ENCODE measurements at regions not wholly inside any gene's neighbourhood (a gene's known extent, or its start where the extent isn't known, plus 50 kb on each side); places are given as distances from the start of the nearest gene placed in this dataset.

DNA sequence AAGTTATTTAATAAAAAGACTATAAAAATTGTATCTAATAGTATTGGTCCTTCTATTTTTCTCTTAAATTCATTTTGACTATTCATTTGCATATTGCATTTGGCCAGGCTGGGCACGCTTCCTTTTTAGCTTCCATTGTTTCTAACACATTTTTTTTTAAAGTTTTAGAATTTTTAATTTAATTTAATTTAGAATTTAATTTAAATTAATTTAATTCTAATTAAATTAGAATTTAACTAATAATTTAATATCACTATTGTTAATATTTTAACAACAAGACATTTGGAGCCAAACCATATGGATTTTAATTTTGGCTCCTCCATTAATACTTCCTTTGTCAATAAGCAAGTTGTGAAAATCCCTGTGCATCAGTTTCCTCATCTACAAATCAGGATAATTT lies 856.9 kb upstream of the SEL1L start:
- DNase-seq = no peak

DNA sequence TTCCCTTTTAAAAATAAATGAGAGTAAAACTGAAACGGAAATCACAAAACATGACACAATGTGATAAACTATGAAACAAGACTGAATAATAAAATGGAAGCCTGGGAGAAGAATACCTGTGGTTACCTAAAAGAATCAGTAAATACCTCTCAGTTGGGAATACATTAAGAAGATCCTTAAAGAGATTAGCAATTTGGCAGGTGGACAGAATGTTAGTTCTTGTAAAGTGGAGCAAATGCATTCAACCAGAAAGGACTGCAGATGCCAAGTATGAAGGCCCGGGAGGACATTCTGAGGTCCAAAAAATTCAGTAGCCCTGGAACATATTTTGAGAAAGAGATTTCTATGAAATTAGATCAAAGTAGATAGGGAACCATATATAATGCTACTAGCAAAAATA lies 861.3 kb upstream of the SEL1L start:
- no peak for DNase-seq

DNA sequence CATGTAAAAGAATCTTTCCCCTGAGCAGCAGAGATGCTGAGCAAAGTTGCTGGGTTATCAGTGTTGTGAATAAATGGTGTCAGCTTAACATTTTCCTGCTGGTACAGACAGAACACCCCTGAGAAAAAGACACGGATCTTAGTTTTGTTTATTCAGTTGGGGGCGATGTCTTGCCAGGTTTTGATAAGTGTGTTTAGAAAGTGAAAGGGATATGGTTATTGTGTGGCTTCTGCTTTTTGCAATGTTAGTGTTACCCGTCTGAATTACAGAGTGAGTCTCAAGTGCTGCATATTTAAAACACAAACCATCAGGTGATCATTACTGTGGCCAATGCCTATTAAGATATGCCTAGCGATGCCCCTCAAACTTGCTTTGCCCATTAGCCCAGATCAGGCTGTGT lies 864.6 kb upstream of the SEL1L start:
- DNase-seq = no peak

DNA sequence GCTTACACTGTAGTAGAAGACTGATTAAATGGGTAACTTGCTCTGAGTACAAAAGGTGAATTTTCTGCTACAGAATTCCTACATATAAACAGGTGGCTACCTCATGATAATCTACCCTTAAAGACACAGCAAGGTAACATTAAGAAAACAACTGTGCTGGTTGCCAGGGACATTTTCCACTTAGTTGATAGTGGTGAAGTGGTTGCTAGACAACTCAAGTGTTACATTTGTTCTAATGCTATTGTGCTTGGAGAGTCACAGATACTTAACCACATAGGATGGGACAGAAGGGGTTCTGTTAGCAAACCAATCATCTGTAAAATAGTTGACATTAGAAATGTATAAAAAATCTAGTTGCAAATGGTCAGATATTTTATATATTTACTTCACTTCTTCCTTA lies 870.3 kb upstream of the SEL1L start:
- DNase-seq = peak; percentile 49

DNA sequence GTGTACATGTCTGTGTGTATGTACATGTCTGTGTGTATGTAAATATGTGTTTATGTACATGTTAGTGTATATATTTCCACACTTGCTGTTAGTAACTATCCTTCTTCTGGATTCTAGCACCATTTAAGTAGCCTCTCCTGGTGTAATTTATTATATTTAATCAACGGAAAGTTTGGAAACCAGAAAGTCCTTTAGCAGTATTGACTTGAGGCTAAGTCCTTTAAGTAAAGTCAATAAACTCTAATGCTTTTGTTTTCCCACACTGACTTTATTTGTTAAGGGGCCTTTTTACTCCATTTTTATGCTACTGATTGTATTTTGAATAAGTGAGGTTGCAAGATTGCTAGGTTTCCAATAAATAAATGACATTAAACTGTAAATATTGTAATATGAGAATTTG lies 876.4 kb upstream of the SEL1L start:
- DNase-seq = no peak

DNA sequence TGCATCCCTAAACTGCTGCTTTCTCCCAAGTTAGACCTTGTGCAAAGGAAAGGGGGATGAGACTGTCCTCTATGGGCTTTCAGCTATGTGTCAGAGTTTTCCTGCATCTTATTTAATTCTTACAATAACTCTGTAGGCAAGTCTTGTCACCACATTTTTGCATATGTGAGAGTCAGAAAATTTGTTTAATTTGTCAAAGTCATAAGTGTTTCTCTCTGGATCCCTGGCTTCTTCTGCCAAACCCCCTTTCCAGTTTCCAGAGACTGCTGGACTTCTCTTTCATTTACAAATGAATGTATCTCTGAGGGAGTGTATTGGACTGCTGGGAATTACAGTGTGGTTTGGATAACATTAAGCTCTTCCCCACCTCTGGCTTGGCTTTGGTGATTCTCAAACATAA lies 877.6 kb upstream of the SEL1L start:
- DNase-seq = no peak

DNA sequence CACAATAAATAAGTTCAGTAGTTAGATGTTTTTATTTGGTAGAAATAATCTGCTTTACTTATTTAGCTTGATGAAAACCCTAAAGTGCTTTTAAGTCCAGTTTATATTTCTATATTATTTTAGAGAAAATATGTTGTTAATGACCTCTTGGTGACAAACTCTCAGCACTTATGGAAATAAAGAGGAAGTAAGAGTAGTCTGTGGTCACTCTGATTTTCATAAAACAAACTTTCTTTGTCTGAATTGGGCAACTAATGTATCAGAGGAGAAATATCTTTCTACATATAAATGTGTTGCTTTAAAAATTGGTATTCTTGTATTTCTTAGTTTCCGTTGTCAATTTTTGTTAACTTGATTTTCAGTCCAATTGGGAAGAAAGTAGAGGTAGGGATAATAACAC lies 878.9 kb upstream of the SEL1L start:
- no peak for DNase-seq

DNA sequence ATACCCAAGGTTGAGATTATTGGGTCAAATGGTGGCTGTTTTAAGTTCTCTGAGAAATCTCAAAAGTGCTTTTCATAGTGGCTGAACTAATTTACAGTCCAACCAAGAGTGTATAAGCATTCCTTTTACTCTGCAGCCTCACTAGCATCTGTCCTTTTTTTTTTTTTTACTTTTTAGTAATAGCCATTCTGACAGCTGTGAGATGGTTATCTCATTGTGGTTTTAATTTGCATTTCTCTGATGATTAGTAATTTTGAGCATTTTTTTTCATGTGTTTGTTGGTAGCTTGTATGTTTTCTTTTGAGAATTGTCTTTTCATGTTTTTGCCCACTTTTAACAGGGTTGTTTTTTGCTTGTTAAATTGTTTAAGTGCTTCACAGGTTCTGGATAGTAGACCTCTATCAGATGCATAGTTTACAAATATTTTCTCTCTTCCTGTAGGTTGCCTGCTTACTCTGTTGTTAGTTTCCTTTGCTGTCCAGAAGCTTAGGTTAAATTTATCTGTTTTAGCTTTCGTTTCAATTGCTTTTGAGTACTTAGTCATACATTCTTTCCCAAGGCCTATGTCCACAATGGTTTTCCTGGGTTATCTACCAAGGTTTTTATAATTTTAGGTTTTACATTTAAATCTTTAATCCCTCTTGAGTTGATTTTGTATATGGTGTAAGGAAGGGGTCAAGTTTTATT lies 881.3 kb upstream of the SEL1L start:
- DNase-seq = no peak

DNA sequence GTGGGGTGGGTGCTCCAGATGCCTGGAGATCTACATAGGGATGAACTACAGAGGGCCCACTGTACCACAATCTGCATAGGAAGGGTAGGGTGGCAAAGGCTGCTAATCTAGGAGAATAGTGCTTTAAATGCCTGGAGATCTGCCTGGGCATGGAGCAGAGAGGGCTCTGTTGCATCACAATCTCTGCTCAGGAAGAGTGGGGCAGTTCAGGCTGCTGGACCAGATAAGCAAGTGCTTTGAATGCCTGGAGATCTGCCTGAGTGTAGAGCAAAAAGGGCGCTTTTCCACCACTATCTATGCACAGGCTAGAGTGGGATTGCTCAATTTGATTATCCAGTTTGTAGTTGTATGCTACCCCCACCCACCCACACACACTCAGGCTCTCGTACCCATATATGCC lies 886.3 kb upstream of the SEL1L start:
- DNase-seq = no peak

DNA sequence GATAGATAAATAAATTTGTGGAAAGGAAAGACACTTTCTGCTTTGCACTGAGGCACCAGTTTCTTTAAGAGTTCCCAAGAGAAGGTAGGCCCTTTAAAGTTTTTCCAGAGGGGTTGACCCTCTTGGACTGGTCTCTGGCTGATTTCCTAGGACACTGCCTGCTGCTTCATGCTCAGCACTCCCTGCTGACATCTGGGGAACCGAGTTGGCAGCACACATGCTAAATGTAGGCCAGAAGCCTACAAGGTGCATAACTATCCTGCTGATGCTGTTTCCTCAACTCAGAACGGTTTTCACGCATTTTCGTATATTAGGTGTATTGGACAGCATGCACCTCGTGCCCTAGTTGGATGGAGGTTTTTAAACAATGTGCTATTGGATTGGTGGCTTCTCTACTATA lies 887.2 kb upstream of the SEL1L start:
- DNase-seq = no peak

DNA sequence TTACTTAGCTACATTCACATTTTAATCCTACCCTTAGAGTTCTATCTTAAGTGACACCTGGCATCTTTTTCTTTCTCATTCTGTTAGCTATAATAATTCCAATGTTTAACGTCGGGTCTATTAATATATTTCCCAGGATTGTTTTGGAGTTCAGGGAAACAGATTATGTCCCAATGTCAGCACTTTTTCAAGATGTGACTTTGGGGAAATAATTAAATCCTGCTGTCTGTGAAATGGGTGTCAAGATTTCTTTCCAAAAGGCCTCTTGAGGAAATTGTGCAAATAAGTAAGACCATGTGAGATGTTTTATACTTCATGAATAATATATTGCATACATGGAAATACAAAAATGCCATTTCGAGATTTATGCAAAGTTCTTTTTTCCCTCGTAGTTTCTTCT lies 887.6 kb upstream of the SEL1L start:
- DNase-seq = no peak

DNA sequence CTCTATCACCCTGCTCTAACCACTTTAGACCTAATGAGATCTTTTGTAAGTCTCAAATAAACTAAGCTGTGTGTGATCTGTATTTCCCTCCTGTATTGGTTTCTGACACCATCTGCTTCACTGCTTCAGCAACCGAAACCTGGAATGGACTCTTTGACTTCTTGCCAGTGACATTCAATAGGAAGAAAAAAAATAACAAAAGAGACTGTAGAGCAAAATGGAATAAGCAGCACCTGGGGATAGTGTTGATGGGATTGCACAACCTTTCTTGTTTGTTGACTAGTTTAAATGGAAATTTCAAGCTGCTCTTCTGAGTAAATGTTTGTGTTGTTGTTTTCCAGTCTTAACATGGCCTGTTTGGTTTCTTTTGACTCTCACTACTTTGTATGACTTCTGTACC lies 888.6 kb upstream of the SEL1L start:
- peak; percentile 7 for DNase-seq

DNA sequence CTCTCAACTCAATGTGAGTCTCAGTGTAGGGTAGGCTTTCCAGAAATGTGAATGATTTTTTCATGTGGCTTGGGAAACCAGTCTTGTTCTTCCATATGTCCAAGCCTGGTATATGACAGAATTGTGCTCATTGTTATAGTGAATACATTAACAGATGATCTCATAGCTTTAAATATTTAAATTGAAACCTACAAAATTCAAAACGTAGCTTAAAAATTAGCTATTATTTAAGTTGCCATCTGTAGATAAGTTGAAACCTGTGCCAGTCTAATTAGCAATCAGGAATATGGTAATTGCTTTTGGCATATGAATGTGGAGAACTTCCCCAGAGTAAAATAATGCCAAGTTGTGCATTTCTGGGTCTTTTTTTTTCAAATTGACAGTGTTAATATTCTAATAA lies 891.6 kb upstream of the SEL1L start:
- DNase-seq = no peak

DNA sequence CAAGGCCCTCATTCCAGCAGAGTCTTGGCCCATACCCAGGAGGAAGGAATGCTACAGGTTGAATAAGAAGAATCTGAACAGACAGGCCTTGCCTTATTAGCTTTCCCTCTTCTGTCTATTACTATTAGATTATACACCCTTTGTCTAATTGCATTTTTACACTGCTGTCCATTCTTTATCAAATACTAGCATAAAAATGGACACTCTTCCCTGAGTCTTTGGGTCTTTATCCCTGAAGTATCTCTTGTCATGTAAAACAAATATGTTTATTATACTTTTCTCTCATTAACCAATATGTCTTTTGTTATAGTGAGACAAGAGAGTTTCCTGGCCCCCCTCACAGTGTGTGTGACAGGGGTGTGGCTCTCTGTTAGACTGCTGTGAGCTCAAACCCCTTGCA lies 897.4 kb upstream of the SEL1L start:
- no peak for DNase-seq

DNA sequence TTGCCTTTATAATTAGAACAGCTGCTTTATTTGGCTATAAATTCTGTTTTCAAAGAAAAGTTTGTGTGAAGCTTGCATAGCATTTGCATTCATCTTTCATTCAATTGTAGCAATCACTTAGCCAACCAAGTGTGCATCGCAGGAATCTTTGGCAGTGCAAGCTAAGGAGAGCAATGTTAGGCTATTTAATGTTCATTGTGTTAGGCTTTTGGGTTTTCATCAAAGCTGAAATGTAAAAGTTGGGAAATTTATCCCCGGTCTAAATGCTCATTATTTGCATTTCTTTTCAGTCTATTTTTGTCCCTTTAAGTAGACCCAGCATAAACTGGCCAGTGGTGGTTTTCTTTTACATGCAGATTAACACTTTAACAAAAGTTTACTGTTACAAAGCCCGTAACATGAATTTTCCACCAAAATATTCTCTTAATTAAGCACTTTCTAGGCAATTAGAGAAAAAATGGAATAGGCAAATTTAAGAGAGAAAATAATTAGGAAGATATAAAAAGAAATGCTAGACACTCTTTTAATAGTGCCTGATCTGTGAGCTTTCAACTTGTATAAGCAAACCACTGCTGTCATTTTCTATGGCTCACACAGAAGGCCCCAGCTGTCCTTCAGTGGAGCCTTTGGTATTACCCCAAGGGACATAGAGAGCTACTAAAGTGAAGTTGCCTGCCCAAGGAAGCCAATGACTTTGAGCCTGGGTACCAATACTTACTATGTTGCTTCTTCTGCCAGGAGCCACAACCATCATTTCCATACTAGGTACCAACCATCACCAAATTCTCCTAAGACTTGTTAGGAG lies 898.9 kb upstream of the SEL1L start:
- DNase-seq = no peak

DNA sequence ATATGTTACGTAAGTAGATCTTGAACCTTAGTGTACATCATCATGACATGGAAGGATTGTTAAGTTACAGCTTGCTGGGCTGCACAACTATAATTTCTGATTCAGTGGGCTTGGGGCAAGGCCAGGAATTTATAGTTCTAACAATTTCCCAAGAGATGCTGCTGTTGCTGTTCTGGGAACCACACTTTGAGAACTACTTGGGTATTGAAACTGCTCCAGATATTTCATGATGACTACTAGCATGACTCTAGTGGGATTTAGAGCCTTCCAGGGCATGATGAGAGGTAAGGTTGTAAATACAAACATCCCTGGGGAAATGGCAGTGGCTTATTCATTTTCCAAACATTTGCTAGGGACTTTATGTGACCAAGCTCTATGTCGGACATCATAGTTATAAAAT lies 904.8 kb upstream of the SEL1L start:
- no peak for DNase-seq

DNA sequence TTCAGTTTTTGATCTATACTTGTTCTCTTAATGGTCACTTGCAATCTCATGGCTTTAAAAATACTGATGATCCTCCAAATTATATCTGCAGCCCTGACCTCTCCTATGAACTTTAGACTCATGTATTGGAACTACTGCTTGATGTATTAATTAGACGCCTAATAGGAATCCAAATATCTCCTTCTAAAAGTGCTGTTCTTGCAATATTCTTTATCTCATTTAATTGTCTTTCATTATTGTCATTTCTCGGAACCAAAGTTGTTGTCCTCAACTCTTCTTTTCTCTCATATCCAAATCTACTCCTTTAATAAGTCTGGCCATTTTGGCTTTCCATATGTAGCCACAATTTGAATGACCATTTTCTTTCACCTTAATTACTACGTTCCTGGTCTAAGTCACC lies 907.6 kb upstream of the SEL1L start:
- no peak for DNase-seq

DNA sequence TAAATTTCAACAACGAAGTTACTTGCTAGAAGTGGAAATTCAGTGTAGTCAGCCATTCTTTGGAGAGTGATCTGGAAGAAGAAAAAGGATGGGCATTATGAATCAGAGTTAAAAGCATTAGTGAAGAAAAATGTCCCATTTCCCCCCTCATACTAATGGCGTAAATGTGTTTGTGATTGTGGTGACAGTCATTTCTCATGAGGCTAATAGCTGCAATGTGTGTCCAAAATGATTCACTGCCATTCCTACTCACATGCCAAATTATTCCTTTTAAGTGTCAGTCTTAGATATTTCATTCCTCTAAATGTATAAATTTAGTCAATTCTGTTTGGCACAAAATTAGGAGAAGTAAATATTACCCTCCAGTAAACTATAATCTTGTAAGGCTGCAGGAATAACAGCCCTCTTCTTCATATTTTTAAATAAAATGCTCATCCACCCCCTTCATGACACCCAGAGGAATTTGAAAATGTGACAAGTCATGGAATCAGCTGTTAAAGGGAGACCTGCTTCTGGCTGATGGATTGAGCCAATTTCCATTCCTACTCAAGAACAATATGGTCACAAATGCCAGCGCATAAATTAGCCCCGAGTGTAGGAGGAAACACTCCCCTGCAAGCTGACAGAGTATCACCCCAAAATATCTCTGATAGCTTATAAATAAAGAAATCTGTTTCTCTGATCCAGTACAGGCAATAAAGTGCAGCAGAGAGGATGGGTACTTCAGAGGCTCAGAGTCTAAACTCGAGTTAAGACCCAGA lies 912.3 kb upstream of the SEL1L start:
- DNase-seq = no peak

DNA sequence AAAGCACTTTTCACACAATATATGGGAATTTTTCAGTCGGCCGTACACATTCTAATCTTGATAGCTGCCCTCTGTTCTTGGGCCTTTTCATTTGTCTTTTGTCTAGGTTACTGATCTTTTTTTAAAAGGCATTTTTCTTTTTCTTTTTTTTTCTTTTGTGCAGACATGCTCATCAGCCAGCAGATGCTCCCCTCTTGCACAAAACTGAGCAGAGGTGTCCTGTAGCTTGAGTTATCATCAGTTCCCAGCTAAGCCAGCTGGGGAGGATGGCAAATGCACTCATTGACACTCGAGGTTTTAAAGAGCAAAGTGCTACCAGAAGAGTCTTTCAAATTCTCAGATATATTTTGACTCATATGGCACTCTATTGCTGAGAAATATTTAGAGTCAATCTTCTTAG lies 913.9 kb upstream of the SEL1L start:
- peak; percentile 5 for DNase-seq

DNA sequence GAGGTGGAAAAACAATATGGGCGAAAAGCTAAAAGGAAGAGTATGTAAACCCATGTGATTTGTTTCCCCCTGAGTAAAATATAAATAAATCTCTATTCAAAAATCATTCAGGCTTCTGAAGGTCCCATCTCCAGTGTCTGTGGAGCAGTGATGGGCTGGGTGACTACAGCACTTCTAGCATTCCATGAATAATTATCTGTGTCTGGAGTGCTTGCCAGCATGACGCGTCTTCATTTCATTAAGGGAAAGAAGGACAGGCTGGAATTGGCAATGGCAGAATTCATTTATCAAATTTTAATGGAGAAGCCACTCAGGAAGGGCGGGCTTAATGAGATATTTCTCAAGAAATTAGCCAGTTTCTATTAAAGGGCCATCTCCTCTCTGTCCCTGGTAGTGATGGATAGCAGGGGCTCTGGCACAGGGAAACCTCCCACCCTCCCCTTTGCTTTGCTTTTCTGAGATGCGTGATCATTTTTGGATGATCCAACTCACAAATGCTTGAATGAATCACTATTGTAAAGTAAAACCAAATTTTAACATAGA lies 916.3 kb upstream of the SEL1L start:
- no peak for DNase-seq

DNA sequence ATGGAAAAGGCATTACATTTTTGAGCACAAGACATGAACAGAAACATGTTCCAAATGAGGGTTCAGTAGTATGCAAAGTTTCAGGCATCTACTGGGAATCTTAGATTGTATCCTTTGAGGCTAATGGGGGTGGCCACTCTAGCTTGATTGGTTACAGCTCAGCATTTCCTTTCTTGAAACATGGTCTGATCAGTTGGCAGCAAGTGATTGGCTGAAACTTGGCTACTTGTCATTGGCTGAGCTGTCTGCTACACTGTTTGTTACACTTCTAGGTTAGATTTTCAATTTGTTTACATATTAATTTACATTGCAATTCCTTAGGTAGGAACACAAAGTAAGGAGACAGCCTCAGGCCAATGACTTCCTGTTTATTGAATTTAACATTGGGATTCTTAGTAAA lies 918.0 kb upstream of the SEL1L start:
- DNase-seq = no peak

DNA sequence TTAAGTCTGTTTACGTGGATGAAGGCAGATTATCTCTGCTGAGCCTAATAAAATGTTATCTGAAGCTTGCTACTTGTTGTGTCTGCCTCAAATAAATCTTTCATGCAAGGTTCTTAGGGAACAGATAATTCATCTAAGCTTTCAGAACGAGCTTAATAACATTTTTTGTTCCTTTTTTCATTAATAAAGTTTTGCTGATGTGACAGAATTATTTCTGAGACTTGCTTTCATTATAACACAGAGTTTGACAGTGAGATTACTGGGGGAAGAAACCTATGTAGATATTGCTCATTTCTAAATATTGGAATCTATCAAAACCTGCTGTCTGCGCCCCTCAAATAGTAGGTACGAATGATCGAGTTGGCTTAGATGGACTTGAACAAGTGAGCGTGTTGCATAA lies 948.7 kb upstream of the SEL1L start:
- no peak for DNase-seq

DNA sequence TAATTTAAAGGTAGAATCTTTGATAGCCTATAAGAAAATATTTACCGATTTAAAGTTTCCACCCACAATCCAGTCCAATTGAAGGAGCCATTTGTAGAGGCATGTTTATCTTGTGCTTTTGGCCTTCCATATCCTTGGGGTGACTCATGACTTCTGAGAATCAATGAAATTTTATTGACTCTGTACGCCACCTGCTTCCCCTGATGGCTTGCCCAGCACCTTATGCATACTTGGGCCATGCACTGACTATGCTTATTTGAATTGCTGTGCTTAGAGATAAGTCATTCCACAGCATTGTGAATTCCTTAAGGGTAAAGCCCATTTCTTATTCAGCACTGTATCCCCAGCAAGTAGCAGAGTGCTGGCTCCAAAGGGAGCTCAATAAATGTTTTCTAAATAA lies 954.8 kb upstream of the SEL1L start:
- no peak for DNase-seq

DNA sequence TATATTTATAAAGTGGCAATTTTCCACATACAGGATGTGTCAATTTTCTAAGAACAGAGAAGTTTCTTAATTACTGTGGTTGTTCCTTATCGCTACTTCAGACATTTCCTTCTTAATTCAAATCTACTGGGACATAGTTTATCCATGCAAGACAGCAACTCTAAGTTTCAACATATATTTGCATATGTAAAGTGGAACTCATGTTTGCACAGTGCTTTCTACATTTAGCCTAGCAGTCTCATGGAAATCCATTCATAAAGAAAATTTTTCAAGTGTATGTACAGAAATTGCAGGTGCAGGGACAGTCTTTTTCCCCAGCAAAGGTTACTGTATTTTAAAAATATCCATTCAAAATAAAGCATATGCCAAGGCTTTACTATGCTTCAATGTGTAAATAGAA lies 956.7 kb upstream of the SEL1L start:
- no peak for DNase-seq
